ENCODE measurements at regions not wholly inside any gene's neighbourhood (a gene's known extent, or its start where the extent isn't known, plus 50 kb on each side); places are given as distances from the start of the nearest gene placed in this dataset.
A peak's percentile ranks its signal among the peaks of the same experiment; 100 is the strongest.

GRCh38 chr2:133810559-133810958 lies 242.3 kb upstream of the NCKAP5 start (continued):
- TF ChIP-seq RBM14 (IDR thresholded peaks at IDR 0.05; ENCODE audit: borderline replicate concordance, insufficient read depth, low read depth, low read length) (no peak), MITF (IDR thresholded peaks at IDR 0.05) (no peak), TAF15 (IDR thresholded peaks at IDR 0.05; ENCODE audit: low read depth, low read length) (no peak), NFE2L1 (tag; IDR thresholded peaks at IDR 0.05; ENCODE audit: borderline replicate concordance, low read depth) (no peak)

- H3K9me1 ChIP-seq (ENCODE audit: control insufficient read depth, insufficient read depth, low read length) = no peaks in the 10 kb centered on the region
- H2AFZ ChIP-seq (ENCODE audit: low read depth, low read length) = no peak overlapping the region
- no TSS peak for BruUV-seq (replicated peaks)
- no peak overlapping the region for H3K9ac ChIP-seq (ENCODE audit: insufficient read depth in 1 of 2, low read depth in 2 of 2, low read length in 2 of 2)
- H3K27ac ChIP-seq (ENCODE audit: extremely low read depth, low read depth, low read length) = no peak overlapping the region
- no peak overlapping the region for H3K4me3 ChIP-seq
- no peaks in the 10 kb centered on the region for H4K20me1 ChIP-seq (replicated peaks; ENCODE audit: control insufficient read depth, insufficient read depth, low read length)
- H3K27me3 ChIP-seq (ENCODE audit: control insufficient read depth in 2 of 2, insufficient read depth in 2 of 2, low read length in 2 of 2) = no peaks in the 10 kb centered on the region
- H3K4me1 ChIP-seq (replicated peaks in 1 of 2; ENCODE audit: control insufficient read depth in 2 of 2, insufficient read depth in 2 of 2, low read length in 2 of 2) = no peaks in the 10 kb centered on the region
- POLR2A ChIA-PET = no interaction called here
- H3K9me3 ChIP-seq (replicated peaks; ENCODE audit: control insufficient read depth, insufficient read depth, low read depth, low read length) = no peaks in the 10 kb centered on the region
- WGBS (ENCODE audit: insufficient coverage, low coverage, missing lambda C conversion rate) = 0% methylated on average over 4 of the region's 4 CpGs
- CTCF ChIA-PET (ENCODE audit: low intra/inter-chr PET ratio) = no interaction called here
- in situ Hi-C loops (cut with MboI) (no loop called here), intact Hi-C loops (cut with micrococcal nuclease) (no loop called here)
- no peaks in the 10 kb centered on the region for H3K36me3 ChIP-seq (ENCODE audit: control insufficient read depth, insufficient read depth, low read length)
- no peak overlapping the region for H3K4me2 ChIP-seq (ENCODE audit: insufficient read depth, low read length)
- FAIRE-seq = no peak
- no peak for ATAC-seq
- H3K79me2 ChIP-seq (ENCODE audit: control insufficient read depth, insufficient read depth, low read length) = no peaks in the 10 kb centered on the region
- no peak for DNase-seq (ENCODE audit: extremely low read depth in 1 of 4, low spot score in 3 of 4)
- TF ChIP-seq SMARCC2 (IDR thresholded peaks at IDR 0.05; ENCODE audit: low read depth) (no peak), FOXO4 (CRISPR knock-in tag; IDR thresholded peaks at IDR 0.05) (no peak), SPI1 (IDR thresholded peaks at IDR 0.05; ENCODE audit: borderline replicate concordance, low read depth, low read length) (peak; percentile 35; the same call in 1 of the 2 replicates), ZNF512 (tag; IDR thresholded peaks at IDR 0.05) (peak; percentile 29; the same call in 1 of the 2 replicates), ZNF518B (CRISPR knock-in tag; IDR thresholded peaks at IDR 0.05) (no peak), ZFP30 (CRISPR knock-in tag; IDR thresholded peaks at IDR 0.05; ENCODE audit: borderline replicate concordance) (no peak)
Observed at GRCh38 chr2:133811409-133812125, 243.3 kb upstream of the NCKAP5 start.
